Stomach smooth muscle (tissue), 2 donors: ENCODE measurements at regions not wholly inside any gene's neighbourhood (a gene's known extent, or its start where the extent isn't known, plus 50 kb on each side); places are given as distances from the start of the nearest gene placed in this dataset.

Experiments
- H3K27ac ChIP-seq: one replicate; pipeline ENCODE4 v1.7.0; 2013; ENCODE audit warnings: mild to moderate bottlenecking, low read length, inconsistent platforms
- H3K27me3 ChIP-seq, 2 donors: one replicate each; pipeline ENCODE4 v1.7.0; 2013; ENCODE audit warnings: low read length in 2 of 2; ENCODE audit not compliant: insufficient read depth in 2 of 2, control insufficient read depth in 1 of 2
- H3K36me3 ChIP-seq, 2 donors: one replicate each; pipeline ENCODE4 v1.7.0; 2013; ENCODE audit warnings: low read length in 2 of 2; ENCODE audit not compliant: control insufficient read depth in 2 of 2, insufficient read depth in 2 of 2
- H3K4me1 ChIP-seq: one replicate; pipeline ENCODE4 v1.7.0; 2013; ENCODE audit warnings: low read length; ENCODE audit not compliant: control insufficient read depth, insufficient read depth
- H3K4me3 ChIP-seq, 2 donors: one replicate each; pipeline ENCODE4 v1.7.0; 2013; ENCODE audit warnings: low read length in 2 of 2
- H3K9ac ChIP-seq, 2 donors: one replicate each; pipeline ENCODE4 v1.7.0; 2013; ENCODE audit warnings: low read length in 2 of 2, mild to moderate bottlenecking in 1 of 2
- H3K9me3 ChIP-seq, 2 donors: one replicate each; pipeline ENCODE4 v1.7.0; 2013; ENCODE audit warnings: low read length in 2 of 2; ENCODE audit not compliant: control insufficient read depth in 2 of 2
- donor health status: healthy.
- donor health status: Pancreatic carcinoma.

GRCh38 chr9:81264516-81264915 is 424.8 kb downstream of the TLE1 start:
- Histone ChIP-seq H3K4me3 (no peak overlapping the region), H3K27ac (no peak overlapping the region), H3K36me3 (no peaks in the 10 kb centered on the region), H3K27me3 (no peaks in the 10 kb centered on the region), H3K9me3 (no peaks in the 10 kb centered on the region), H3K4me1 (no peaks in the 10 kb centered on the region), H3K9ac (no peak overlapping the region)

DNA sequence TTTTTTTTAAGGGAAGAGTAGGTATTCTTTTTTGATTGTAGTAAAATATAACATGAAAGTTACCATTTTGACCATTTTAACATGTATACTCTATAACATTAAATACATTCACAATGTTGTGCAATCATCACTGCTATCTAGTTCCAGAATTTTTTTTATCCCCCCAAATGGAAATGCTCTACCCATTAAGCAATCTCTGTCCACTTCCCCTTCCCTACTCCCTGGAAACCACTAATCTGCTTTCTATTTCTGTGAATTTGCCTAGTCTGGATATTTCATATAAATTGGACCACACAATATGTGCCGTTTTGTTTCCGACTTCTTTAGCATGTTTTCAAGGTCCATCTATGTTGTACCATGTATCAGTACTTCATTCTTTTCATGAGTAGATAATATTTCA is 429.5 kb downstream of the TLE1 start:
- Histone ChIP-seq H3K27me3 (no peaks in the 10 kb centered on the region), H3K9ac (no peak overlapping the region)

DNA sequence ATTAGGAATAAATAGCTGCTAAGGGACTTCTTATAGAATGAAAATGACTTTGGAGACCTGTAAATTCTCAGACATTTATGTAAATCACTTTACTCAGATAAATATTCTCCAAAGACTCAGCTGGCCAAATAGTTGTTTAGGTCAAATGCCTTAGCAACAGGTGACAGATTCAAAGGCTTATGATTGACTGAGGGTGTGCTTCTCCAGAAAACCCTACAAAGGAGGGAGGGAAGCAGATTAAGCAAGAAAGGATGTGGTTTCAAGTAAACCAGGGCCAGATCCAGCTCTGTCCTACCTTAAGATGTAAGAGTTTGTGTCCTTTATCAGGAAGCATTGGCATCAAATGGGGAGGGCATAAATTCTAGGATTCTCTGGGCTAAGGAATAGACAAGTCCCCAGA is 433.0 kb downstream of the TLE1 start:
- H3K4me1 ChIP-seq, result no peaks in the 10 kb centered on the region
- H3K9ac ChIP-seq, result no peak overlapping the region
- H3K27me3 ChIP-seq, result no peaks in the 10 kb centered on the region
- no peaks in the 10 kb centered on the region for H3K36me3 ChIP-seq
- H3K27ac ChIP-seq, result no peak overlapping the region
- H3K4me3 ChIP-seq, result no peak overlapping the region
- H3K9me3 ChIP-seq, result no peaks in the 10 kb centered on the region

More for the DNA sequence above, 429.5 kb downstream of the TLE1 start:
- H3K27ac ChIP-seq, result no peak overlapping the region
- H3K36me3 ChIP-seq, result no peaks in the 10 kb centered on the region
- H3K4me3 ChIP-seq, result no peak overlapping the region
- no peaks in the 10 kb centered on the region for H3K9me3 ChIP-seq
- H3K4me1 ChIP-seq, result no peaks in the 10 kb centered on the region

GRCh38 chr9:81250606-81251005 is 438.7 kb downstream of the TLE1 start:
- no peaks in the 10 kb centered on the region for H3K9me3 ChIP-seq
- H3K4me3 ChIP-seq, result no peak overlapping the region
- no peaks in the 10 kb centered on the region for H3K4me1 ChIP-seq
- H3K9ac ChIP-seq, result no peak overlapping the region
- H3K27ac ChIP-seq, result no peak overlapping the region
- H3K36me3 ChIP-seq, result no peaks in the 10 kb centered on the region
- no peaks in the 10 kb centered on the region for H3K27me3 ChIP-seq

DNA sequence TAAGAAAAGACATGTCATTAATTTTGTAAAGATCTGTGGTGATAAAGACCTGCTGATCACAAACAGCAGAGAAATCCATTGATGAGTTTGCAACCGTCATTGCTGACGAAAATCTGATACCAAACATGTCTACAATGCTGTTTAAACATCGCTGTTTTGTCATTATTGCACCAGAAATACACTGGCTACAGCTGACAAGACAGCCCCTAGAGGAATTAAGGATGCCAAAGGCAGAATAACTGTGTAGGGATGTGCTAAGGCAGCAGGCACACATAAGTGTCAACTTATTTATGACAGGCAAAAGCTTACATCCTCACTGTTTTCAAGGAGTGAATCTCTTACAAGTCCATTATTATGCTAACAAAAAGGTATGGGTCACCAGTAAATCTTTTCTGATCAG is 439.3 kb downstream of the TLE1 start:
- H3K36me3 ChIP-seq, result no peaks in the 10 kb centered on the region
- H3K27ac ChIP-seq, result no peak overlapping the region
- no peaks in the 10 kb centered on the region for H3K27me3 ChIP-seq
- no peak overlapping the region for H3K9ac ChIP-seq
- no peak overlapping the region for H3K4me3 ChIP-seq
- H3K4me1 ChIP-seq, result no peaks in the 10 kb centered on the region
- H3K9me3 ChIP-seq, result no peaks in the 10 kb centered on the region

DNA sequence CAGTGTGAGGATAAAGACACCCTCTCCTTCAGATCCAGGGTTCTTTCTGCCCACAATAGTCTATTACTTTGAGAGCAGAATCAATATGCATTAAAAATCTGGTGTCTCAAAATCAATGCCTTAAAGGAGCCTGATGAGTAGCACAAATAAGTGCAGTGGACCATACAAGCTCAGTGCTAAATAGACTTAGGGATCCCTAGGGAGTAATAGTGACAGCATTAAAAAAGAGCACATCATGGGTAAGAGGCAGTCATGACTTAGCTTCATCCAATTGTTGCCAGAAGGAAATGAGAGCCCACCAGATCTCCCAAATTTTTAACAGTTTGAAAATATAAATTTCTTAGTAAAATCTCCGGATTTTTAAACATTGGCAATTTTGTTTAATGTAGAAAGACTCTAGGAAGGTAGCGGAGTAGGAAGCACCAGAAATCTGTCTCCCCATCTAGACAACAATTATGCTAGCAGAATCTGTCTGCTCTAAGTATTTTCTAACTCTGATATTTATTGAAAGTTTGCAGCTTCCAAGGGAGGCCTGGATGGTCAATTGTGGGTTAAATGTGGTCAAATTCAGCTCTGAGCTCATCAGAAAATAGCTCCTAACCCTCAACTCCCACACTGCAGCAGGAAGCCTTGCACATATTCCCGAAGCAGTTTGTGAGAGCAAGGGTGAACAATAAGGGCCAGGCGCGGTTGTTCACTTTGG is 443.9 kb downstream of the TLE1 start:
- Histone ChIP-seq H3K4me3 (no peak overlapping the region), H3K27ac (no peak overlapping the region), H3K4me1 (no peaks in the 10 kb centered on the region), H3K9ac (no peak overlapping the region), H3K27me3 (no peaks in the 10 kb centered on the region), H3K9me3 (no peaks in the 10 kb centered on the region), H3K36me3 (no peaks in the 10 kb centered on the region)

DNA sequence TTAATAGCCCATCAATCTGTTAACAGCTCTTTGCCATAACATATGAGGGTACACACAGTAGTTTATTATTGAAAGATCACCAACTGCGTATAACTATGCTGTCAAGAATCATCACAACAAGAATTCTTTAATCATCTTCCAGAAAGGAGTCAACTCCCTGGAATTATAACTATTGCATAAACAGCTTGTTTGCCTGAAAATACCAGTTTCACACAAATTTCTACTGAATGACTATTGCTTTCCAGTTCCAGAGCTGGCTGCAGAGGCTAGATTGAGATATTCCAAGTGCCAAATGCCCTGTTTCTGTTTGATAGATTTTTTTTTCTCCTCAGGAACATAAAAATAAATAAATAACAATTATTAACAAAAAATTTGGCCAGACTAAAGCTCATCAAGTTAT is 444.7 kb downstream of the TLE1 start:
- no peaks in the 10 kb centered on the region for H3K27me3 ChIP-seq
- H3K27ac ChIP-seq, result no peak overlapping the region
- H3K9ac ChIP-seq, result no peak overlapping the region
- no peaks in the 10 kb centered on the region for H3K36me3 ChIP-seq
- no peaks in the 10 kb centered on the region for H3K4me1 ChIP-seq
- no peaks in the 10 kb centered on the region for H3K9me3 ChIP-seq
- no peak overlapping the region for H3K4me3 ChIP-seq

DNA sequence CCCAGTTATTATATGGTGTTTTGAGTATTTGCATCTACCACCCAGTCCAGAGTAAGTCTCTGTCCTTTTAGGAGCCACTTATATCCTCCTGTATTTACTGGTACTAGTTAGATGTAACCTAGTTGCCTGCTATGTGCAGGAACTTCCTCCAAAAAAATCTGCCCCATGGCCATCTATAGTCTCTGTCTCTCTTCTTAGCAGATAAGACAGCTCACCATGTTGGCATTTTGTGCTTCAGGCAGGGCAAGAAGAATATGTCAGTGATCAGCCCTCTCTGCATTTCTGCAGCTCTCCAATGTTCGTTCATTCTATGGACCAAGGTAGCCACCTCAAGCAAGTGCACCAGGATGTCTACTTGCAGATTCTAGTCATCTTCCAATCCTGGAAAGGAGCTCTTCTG is 446.5 kb downstream of the TLE1 start:
- no peak overlapping the region for H3K4me3 ChIP-seq
- H3K36me3 ChIP-seq, result no peaks in the 10 kb centered on the region
- H3K27me3 ChIP-seq, result no peaks in the 10 kb centered on the region

GRCh38 chr9:81239388-81239787 is 450.0 kb downstream of the TLE1 start:
- Histone ChIP-seq H3K9me3 (no peaks in the 10 kb centered on the region), H3K9ac (no peak overlapping the region), H3K27me3 (no peaks in the 10 kb centered on the region), H3K4me3 (no peak overlapping the region), H3K4me1 (no peaks in the 10 kb centered on the region), H3K36me3 (no peaks in the 10 kb centered on the region), H3K27ac (no peak overlapping the region)

More for the DNA sequence above, 446.5 kb downstream of the TLE1 start:
- no peaks in the 10 kb centered on the region for H3K9me3 ChIP-seq
- H3K4me1 ChIP-seq, result no peaks in the 10 kb centered on the region
- H3K27ac ChIP-seq, result no peak overlapping the region
- H3K9ac ChIP-seq, result no peak overlapping the region

- H3K27me3 ChIP-seq, result no peaks in the 10 kb centered on the region
- no peak overlapping the region for H3K9ac ChIP-seq
- H3K4me1 ChIP-seq, result no peaks in the 10 kb centered on the region
- no peaks in the 10 kb centered on the region for H3K9me3 ChIP-seq
- no peak overlapping the region for H3K4me3 ChIP-seq
- H3K36me3 ChIP-seq, result no peaks in the 10 kb centered on the region
- no peak overlapping the region for H3K27ac ChIP-seq
Observed at GRCh38 chr9:81237565-81238231, 451.6 kb downstream of the TLE1 start.

- Histone ChIP-seq H3K9me3 (no peaks in the 10 kb centered on the region), H3K4me3 (no peak overlapping the region), H3K36me3 (no peaks in the 10 kb centered on the region), H3K9ac (no peak overlapping the region), H3K27me3 (no peaks in the 10 kb centered on the region), H3K27ac (no peak overlapping the region), H3K4me1 (no peaks in the 10 kb centered on the region)
Observed at GRCh38 chr9:81234924-81235610, 454.3 kb downstream of the TLE1 start.
